Activated effector memory CD4-positive, alpha-beta T cell treated with anti-CD3 and anti-CD28 coated beads, Interleukin-2, amount 50 U/mL, for 16 hours (primary cell): ENCODE measurements at regions not wholly inside any gene's neighbourhood (a gene's known extent, or its start where the extent isn't known, plus 50 kb on each side); places are given as distances from the start of the nearest gene placed in this dataset.
"Not testable (repeated sequence)": the region's sequence is repeated elsewhere in the genome, so short reads cannot be mapped to it uniquely, and the experiment has no call there.

Experiments
- DNase-seq: peaks from one replicate; pipeline ENCODE4 v3.0.0-alpha.2; 2020

- no peak for DNase-seq
Observed at GRCh38 chrX:148080593-148080992, 99.5 kb downstream of the FMR1NB start.

- no peak for DNase-seq
Observed at GRCh38 chrX:148084611-148085010, 103.5 kb downstream of the FMR1NB start.

GRCh38 chrX:148120151-148120550 is 139.0 kb downstream of the FMR1NB start:
- DNase-seq = no peak

DNA sequence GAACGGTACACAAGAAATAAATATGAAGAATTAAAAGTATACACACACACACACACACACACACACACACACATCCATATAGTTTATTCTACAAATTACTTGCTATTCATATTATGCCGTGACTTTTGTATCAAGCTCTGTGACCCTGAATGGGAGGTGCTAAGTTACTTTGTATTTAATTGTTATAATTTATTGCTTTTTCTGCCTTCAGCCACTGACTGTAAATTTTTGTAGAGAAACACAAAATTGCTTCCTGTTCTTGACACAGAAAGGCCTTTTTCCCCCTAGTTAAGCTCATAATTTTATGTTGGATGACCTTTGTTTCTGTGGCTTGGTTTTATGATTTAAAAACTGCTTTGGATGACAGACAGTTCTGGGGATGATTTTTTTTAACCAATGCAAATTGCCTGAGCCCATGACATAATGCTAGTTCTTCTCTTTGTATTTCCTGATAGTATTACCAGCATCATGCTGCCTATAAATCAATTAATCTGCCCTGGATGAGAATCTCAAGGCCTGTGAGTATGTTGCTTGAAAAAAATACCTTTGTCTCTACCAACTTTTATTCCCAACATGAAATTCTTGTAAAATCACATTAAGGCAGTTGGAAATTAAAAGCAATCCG is 140.0 kb downstream of the FMR1NB start:
- no peak for DNase-seq

DNA sequence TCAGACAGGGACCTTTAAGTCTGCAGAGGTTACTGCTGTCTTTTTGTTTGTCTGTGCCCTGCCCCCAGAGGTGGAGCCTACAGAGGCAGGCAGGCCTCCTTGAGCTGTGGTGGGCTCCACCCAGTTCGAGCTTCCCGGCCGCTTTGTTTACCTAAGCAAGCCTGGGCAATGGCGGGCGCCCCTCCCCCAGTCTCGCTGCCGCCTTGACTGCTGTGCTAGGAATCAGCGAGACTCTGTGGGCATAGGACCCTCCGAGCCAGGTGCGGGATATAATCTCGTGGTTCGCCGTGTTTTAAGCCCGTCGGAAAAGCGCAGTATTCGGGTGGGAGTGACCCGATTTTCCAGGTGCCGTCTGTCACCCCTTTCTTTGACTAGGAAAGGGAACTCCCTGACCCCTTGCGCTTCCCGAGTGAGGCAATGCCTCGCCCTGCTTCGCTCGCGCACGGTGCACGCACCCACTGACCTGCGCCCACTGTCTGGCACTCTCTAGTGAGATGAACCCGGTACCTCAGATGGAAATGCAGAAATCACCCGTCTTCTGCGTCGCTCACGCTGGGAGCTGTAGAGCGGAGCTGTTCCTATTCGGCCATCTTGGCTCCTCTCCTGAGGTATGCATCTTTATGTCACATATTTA is 147.9 kb downstream of the FMR1NB start:
- DNase-seq = not testable (repeated sequence)

- no peak for DNase-seq
Observed at GRCh38 chrX:148133105-148133725, 152.1 kb downstream of the FMR1NB start.

GRCh38 chrX:148134578-148134977 is 153.4 kb downstream of the FMR1NB start:
- DNase-seq = no peak

DNA sequence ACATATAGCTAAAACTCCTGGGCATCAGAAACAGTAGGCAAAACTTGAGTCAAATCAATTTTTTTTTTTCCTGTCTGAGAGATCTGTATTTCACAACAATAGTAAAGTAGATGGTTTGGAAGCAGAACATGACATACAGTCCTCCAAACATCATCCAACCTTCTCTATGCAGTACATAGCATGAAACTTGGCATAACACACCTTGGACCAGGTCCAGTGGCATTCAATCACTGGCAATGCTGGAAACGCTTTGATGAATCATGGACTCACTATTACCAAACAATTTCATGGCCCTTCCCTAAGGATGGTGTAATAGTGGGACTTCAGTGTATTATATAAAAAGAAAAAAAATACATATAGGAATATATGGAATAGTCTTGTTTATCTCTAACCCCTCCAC is 154.6 kb downstream of the FMR1NB start:
- no peak for DNase-seq

GRCh38 chrX:148146121-148146520 is 165.0 kb downstream of the FMR1NB start:
- DNase-seq = no peak

DNA sequence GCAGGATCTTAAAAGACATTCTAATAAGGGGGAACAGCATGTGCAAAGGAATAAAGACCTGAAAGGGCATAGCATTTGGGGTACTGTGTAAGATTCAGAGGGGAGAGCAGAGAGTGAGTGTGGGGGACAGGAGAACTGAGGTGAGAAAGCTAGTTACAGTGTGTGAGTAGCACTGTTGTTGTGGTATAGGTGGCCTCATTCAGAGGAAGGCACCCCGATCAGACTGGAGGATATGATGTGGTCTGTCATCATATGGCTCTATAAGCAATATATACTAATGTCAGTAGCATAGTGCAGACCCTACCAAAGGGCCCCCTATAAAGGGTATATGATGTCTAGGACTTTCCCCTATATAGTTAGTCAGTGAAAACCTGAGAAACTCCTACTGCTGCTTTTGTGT is 175.8 kb downstream of the FMR1NB start:
- no peak for DNase-seq

GRCh38 chrX:148159796-148160195 is 178.7 kb downstream of the FMR1NB start:
- DNase-seq = no peak

DNA sequence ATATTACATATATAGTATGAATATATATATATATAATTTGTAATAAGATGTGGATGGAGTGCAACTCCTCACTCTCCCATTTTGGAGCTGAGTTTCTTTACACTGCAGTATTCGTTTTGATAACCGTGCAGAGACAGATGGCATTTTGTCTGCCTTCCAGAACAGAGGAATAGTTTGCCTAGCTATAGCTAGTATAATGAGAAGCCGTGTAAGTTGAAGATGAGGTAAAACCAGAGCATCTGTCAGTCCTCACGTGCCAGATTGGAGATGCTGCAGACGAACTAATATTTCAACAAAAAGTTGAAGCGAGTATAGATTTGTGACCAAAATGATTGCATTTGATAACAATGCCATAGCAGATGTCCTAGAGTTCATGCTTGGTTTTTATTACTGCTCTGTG is 180.6 kb downstream of the FMR1NB start:
- no peak for DNase-seq

GRCh38 chrX:148185631-148186030 is 204.5 kb downstream of the FMR1NB start:
- no peak for DNase-seq

- no peak for DNase-seq
Observed at GRCh38 chrX:148192547-148192946, 211.4 kb downstream of the FMR1NB start.

- no peak for DNase-seq
Observed at GRCh38 chrX:148193759-148194158, 212.6 kb downstream of the FMR1NB start.

DNA sequence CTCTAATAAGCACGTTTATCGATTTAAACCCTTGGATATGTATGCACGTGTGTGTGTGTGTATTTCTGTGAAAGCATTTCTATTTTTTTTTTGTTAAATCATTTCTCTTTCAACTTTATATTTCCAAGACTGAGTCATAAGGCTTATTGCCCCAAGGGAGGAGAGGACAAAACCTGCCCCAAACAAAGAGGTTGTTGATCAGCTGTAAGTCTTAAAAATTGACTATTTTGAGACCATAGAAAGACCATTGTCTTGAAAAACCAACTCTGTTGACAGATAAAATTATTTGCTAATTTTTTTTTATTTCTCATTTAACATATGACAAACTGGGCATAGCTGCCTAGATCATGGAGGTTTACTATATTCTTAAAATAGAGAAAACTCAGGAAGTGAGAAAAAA is 222.4 kb downstream of the FMR1NB start:
- DNase-seq = no peak

- DNase-seq = no peak
Observed at GRCh38 chrX:148204195-148204594, 223.1 kb downstream of the FMR1NB start.

DNA sequence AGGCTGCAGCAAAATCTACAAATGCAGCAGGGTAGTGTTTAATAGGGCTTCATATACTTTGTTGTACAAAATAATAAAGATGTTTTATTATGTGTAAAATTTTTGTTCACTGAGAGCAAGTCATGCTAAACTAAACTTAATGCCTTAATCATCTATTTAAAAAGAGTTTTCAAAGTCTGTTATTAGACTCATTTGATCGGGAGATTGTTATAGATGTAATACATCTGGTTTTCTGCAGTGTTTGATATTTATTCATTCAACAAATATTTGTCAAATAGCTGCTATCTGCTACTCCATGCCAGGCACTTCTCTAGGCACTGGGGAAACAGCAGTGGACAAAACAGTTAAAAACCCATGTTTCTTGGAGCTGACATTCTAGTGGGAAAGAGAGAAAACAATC is 233.6 kb downstream of the FMR1NB start:
- no peak for DNase-seq

DNA sequence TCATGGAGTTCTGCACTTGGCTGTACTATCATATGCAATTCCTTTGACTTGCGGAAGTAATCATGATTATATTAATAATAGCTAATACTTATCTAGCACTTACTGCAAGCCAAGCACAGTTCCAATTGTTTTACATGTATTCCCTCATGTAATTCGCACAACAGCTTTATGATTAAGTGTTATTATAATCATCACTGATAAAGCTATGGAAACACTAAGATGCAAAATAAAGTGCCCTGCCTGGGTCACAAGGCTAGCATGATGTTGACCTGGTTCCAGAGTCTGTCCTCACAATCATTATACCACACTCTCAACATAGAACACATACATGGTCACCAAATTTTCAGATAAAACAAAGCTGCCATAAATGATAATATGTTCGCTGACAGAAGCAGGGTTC is 234.6 kb downstream of the FMR1NB start:
- no peak for DNase-seq

- DNase-seq = no peak
Observed at GRCh38 chrX:148223361-148223760, 242.2 kb downstream of the FMR1NB start.

DNA sequence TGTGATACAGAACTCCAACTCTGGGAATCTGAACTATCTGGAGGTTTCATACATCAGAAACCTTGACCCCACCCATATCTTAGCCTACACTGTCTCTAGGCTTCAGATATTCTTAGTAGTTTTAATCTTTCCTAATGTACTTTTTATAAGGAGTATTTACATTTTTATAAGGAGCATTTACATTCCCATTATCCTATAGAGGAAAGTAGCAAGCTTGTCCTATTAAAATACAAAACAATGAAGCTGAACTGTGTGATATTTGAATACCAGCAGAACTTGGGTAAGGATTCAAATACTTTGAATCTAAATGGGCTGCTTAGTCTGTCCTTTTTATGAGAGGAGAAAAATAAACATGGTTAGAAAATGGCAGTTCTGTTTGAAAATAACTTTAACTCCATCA is 247.4 kb downstream of the FMR1NB start:
- no peak for DNase-seq

- DNase-seq = no peak
Observed at GRCh38 chrX:148229801-148230303, 248.7 kb downstream of the FMR1NB start.

DNA sequence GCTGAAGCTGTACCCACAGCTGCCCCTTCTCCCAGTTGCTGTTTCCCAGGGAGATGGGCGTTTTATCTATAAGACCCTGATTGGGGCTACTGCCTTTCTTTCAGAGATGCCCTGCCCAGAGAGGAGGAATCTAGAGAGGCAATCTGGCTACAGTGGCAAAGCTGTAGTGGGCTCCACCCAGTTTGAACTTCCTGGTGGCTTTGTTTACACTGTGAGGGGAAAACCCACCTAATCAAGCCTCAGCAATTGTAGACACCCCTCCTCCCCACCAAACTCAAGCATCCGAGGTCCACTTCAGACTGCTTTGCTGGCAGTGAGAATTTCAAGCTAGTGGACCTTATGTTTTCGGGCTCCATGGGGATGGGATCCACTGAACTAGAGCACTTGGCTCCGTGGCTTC is 240.4 kb upstream of the AFF2 start:
- no peak for DNase-seq

- DNase-seq = no peak
Observed at GRCh38 chrX:148265829-148266228, 234.6 kb upstream of the AFF2 start.
